ENCODE measurements at regions not wholly inside any gene's neighbourhood (a gene's known extent, or its start where the extent isn't known, plus 50 kb on each side); places are given as distances from the start of the nearest gene placed in this dataset.

- TF ChIP-seq, protein P1, sequence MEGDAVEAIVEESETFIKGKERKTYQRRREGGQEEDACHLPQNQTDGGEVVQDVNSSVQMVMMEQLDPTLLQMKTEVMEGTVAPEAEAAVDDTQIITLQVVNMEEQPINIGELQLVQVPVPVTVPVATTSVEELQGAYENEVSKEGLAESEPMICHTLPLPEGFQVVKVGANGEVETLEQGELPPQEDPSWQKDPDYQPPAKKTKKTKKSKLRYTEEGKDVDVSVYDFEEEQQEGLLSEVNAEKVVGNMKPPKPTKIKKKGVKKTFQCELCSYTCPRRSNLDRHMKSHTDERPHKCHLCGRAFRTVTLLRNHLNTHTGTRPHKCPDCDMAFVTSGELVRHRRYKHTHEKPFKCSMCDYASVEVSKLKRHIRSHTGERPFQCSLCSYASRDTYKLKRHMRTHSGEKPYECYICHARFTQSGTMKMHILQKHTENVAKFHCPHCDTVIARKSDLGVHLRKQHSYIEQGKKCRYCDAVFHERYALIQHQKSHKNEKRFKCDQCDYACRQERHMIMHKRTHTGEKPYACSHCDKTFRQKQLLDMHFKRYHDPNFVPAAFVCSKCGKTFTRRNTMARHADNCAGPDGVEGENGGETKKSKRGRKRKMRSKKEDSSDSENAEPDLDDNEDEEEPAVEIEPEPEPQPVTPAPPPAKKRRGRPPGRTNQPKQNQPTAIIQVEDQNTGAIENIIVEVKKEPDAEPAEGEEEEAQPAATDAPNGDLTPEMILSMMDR (IDR thresholded peaks at IDR 0.05): no peak
- TF ChIP-seq POLR2A (IDR thresholded peaks at IDR 0.05): no peak
Observed at GRCh38 chr5:85170183-85170582, 785.5 kb upstream of the EDIL3 start.
